HK-2 (cell line): ENCODE measurements at regions not wholly inside any gene's neighbourhood (a gene's known extent, or its start where the extent isn't known, plus 50 kb on each side); places are given as distances from the start of the nearest gene placed in this dataset.

Experiments
- DNase-seq: peaks from one replicate; pipeline ENCODE4 v3.0.0-alpha.2; 2018; ENCODE audit not compliant: unreplicated experiment

DNA sequence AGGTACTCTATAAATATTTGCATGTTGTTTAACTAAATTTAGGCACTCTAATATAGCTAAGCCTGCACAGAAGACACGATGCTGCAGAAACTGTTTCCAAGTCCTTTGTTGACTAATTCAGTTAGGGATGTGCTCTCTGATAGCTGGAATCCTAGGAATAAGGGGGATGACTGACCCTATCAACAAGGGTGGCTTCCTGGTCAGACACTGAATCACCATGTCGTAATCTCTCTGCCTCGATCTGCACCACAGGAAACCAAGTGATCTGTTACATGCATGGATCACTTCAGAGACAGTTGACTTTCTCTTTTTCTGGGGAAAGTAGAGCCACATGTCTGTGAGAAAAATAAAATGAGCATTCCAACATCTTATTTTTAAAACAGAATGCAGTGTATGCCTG lies 169.1 kb downstream of the GUCY2F start:
- no peak for DNase-seq

DNA sequence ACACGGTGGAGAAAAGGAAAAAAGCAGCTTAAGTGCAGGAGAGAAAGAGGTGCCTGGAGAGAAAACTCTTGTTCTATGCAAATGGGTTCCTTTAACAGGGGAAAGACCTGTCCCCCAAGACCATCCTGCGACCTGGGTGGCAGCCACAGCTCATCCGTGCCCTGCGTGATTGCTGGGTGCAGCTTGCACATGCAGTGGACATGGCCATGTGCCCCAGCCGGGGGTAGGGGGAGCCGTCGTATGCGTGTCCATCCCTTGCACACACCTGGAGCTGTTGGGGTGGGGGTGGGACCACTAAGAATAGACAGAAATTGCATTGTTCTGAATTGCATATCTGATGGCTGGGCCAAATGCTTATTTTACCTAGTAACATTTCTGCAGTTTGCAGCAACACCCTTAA lies 171.9 kb downstream of the GUCY2F start:
- no peak for DNase-seq

DNA sequence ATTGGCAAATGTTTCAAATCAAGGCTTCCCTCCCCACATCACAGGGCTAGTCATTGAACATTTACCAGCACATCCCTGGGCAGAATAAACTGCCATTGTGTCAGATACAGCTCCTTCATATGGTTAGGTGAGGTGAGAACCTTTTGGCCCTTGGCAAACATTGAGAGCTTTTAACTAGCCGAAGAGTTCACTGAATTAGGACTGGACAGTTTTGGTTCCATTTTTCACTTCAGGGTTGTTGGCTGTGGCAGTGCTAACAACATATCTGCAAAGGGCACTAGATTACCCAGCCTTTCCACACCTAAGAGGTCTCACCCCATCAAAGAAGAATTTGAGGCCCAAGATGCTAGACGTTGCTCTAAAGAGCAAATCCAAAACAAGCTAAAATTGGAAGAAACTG lies 180.7 kb downstream of the GUCY2F start:
- DNase-seq = no peak

DNA sequence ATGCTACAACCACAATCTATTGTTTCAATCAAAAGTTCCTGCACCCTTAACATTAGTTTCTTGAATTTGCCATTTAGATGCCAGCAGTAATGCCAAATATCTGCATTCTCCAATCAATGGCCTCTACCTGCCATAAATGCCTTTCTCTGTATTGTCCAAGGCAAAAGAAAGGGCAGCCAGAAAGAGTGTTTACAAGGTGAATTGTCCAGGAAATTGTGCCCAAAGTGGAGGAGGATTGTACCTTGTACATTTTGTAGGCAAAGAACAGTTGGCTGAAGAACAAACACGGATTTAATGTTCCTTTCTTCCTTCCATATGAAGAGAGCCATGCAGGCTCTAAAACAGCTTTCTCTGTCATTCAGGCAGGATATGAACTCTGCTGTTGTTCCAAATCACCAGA lies 181.5 kb downstream of the GUCY2F start:
- DNase-seq = no peak

DNA sequence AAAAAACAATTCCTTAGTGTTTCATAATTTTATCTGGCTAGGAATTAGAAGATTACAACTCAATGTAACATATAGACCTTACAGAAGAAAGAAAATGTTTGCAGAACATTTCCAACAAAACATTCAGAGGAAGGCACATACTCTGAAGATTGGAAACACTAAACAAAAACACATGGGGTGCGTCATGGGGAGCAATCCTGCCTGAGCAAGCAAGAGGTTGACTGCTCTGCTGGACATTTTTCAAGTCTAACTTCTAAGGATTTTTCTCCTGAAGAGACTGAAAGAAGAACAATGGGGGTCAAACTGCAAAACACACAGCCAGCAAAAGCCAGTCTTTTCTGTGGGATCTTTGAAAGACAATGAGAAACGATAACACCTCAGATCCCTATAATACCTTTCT lies 182.8 kb downstream of the GUCY2F start:
- no peak for DNase-seq

DNA sequence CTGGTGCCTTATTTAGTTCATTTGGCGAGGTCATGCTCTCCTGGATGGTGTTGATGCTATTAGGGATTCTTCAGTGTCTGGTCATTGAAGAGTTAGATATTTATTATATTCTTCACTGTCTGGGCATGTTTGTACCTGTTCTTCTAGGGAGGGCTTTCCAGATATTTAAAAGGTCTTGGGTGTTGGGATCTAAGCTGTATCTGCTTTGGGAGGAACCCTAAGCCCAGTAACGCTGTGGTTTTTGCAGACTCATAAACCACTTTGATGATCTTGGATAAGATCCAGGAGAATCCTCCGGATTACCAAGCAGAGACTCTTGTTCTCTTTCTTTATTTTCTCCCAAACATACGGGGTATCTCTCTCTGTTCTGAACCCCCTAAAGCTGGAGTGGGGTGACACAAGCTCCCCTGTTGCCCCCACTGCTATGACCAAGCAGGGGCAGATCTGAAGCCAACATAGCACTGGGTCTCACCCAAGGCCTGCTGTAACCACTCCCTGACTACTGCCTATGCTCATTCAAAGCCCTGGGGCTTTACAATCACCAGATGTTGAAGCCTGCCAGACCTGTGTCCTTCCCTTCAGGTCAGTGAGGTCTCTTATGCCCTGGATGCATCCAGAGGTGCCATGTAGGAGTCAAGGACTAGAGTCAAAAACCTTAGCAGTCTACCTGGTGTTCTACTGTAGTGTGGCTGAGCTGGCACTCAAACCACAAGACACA lies 187.6 kb downstream of the GUCY2F start:
- DNase-seq = no peak

DNA sequence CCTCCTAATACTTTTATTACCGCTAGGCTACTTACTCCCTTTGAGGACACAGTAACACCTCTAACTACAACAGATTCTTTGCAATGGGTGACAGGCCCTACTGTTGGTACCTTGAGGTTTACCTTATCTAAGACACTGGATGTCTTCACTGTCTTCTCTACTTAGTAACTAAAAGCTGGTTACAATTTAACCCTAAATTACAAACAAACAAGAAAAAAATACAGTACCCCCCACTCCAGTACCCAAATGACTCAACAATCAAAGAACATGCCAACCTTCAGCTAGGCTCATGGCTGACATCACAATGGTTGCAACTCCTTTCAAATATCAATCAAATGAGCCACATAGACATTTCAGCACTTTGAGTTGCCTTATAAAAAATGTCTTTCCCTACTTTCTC lies 198.0 kb downstream of the GUCY2F start:
- DNase-seq = no peak

DNA sequence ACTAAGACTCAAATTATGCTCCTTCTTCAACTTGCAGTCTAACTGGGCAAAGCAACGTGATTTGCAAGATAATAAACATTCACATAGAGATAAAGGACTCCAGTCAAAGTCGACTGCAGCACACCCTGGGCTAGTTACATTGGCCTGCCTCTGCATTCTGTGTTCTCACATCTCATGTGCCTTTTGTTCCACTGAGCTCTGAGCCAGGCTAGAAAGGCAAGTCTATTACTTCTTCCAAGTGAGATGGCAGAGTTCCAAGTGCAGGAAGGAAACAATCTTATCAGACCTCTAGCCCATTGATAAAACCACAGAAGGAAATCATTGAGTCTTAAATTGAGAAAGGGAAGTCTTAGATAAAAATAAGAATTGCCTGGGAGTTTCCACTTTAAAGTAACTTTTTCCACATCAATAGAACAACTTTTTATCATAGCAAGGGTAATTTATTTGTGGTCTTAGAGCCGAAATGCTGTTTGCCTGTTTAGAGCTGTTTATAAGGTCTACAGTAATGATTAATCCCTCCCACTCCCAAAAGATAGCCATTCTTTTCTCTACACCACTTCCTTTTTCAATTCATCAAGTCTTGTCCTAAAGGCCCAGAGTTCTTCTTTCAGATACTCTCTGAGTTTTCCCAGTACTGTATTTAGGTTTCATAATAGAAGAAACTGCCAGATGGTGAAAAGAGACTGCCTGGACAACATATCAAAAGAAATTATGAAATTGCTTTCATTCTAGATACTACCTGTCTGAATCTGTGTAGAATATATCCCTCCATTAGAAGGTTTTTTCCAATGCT lies 200.2 kb downstream of the GUCY2F start:
- DNase-seq = no peak

DNA sequence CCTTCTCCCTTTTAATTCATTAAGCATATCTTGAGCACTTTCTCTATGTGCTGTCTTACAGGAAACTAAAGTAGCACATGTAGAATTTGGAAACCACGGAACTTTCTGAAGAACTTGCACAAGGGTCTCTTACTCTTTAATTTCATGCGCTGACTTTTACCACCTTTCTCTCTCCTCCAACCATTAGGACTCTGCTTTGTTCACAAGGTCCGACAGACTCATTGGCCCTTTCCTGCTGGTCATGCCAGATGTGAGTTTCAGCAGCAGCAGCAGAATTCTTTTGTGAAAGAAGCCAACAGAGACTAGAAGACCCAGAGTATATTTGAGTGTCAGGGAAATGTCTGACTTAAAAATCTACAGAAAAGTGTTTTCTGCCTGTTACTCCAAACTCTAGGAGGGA lies 207.1 kb downstream of the GUCY2F start:
- DNase-seq = no peak

DNA sequence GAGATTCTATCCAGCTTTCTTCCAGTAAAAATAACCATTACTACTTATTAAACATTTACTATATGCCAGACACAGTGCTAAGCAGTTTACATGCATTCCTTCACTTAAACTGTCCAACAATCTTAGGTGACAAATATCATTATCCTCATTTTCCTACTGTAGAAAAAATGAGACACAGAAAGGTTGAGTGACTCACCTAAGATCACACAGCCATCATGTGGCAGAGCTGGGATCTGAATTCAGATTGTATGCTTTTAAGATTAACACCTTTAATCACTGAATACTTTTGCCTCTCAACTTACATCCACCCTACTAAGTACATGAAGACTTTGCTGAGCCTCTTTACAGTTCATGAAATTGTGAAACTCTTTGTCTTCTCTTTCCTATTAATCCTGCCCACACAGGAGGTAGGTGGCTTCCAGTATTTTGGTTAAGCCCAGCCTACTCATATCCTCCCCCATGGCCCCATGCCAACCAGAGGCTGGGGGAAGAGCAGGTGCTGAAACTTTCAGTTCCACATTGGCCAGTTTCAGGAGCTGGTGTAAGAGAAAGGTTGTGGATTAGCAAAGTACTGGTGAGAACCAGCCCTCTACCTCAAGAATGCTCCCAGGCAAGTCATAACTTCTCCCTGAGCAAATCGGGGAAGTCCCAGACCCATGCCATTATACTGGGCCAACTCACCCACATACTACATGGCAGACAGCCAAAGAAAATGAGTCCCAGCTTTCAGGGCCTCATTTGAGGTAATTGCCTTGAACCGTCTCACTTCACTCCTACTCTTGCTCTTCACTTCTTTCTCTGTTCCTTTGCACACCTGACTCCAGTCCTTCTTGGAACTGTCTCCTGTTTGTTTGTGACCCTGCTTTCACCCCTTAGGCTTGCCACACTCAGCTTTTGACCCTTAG lies 211.1 kb downstream of the GUCY2F start:
- peak; percentile 32 for DNase-seq

DNA sequence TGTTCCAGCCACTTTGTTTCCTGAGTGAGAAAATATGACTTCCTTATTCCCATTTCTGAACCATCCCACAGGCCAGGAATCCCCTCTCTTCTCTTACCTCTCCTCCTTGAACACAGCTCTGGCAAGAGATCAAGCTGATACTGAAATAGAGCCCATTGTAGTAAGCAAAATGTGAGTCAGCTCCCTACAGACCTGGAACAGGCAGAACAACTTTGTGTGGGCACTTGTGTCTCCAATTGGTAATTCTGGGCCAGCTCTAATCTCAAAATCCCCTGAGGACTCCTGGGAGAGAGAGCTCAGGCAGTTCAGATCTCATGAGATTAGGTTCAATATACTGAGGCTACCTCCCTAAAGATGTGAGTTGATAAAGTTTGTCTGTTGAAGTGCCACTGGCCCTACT lies 213.5 kb downstream of the GUCY2F start:
- no peak for DNase-seq

DNA sequence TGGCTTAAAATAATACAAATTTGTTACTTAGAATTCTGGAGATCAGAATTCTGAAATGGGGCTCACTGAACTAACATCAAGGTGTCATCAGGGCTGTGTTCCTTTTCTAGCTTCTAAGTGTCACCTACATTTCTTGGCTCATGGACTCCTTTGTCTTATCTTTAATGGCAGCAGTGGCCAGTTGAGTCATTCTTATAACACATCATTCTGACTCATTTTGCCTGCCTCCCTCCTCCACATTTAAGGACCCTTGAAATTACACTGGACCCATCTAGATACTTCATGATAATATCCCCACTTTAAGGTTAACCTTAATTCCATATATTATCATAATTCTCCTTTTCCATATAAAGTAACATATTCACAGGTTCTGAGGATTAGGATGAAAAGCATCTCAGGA lies 215.9 kb downstream of the GUCY2F start:
- DNase-seq = no peak

DNA sequence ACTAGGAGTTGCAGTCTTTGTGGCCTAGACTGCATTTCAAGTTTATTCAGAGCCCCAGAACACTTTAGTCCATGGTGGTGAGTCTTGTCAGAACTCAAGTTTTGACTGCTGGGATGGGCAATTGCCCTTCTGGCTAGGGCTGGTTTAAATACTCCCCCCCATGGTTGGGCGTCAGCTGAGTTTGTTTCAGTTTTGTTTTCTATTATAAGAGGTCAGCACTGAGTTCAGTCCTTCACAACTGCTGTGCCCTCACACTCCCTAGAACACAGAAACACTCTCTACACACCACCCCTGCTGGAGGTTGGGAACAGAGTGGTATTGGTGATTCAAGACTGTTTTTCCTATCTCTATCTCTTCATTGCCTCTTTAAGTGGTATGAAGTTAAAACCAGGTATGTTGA lies 217.0 kb downstream of the GUCY2F start:
- DNase-seq = no peak

DNA sequence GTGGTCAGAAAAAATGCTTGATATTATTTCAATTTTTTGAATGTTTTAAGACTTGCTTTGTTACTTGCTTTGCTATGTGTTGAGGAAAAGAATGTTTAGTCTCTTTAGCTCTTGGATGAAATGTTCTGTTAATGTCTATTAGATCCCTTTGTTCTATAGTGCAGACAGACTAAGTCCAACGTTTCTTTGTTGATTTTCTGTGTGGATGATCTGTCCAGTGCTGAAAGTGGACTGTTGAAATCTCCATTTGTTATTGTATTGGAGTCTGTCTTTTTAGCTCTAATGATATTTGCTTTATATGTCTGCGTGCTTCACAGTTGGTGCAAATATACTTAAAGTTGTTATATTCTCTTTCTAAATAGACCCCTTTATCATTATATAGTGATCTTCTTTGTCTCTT lies 220.6 kb downstream of the GUCY2F start:
- no peak for DNase-seq

DNA sequence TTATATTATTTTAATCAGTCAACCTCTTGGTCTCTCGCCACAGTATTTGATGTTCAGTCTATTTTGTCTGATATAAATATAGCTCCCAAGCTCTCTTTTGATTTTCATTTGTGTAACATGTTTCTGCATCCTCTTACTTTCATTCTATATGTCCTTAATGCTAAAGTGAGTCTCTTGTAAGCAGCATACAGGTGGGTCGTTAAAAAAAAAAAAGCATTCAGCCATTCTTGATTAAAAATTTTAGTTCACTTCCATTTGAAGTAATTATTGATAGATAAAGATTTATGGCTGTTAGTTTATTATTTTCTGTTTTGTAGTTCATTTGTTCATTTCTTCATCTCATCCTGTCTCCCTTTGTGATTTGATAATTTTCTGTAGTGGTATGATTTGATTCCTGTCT lies 229.1 kb downstream of the GUCY2F start:
- DNase-seq = no peak

DNA sequence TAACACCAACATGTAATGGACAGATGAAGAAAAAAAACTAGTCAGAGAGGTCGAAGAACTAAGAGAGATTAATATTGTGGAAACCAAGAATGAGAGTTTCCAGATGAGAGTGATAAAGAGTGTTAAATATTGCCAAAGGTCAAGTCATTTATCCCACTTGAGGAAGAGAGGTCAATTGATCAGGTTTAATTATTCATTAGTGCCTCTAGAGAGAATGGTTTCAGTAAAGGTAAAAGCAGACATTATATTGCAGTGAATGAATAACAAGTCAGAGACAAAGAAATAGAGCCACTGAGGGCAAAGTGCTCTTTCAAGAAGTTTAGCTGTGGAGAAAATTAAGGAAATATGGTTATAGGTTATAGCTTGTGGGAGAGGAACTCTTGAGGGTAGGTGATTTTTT lies 263.1 kb downstream of the GUCY2F start:
- DNase-seq = no peak

DNA sequence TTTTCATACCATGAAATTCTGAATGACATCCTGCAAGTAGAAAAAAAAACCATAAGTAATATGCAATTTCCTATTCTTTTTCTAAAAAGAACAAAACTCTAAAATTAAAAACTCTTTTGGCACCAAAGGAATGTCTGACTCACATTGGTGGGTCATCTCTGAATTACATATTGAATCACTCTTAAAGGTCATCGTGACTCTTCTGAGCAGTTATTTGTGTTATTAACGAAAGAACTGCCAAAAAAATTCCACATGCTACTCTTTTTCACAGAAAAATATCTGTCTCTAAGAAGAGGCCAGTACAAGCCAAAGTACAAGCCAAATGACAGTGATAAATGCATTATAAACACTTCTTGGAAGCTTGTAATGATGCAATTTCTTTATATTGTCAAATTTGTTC lies 282.2 kb downstream of the GUCY2F start:
- no peak for DNase-seq

DNA sequence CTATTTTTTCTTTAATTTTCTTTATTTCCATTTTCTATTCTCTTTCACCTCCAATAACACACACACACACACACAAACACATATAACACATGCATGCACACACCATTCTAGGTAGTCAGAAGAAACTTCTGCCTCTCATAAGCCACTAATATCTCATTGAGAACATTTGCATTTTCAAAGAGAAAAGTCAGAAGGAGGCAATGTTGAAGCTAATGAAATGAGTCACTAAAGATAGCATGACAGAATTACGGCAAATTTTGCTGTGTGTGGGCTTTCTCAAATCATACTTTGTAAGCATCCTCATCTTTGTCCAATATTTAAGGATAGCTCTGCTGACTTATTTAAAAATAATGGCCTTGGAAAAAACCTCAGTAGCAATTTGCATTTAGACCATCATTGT lies 291.3 kb downstream of the GUCY2F start:
- DNase-seq = no peak

DNA sequence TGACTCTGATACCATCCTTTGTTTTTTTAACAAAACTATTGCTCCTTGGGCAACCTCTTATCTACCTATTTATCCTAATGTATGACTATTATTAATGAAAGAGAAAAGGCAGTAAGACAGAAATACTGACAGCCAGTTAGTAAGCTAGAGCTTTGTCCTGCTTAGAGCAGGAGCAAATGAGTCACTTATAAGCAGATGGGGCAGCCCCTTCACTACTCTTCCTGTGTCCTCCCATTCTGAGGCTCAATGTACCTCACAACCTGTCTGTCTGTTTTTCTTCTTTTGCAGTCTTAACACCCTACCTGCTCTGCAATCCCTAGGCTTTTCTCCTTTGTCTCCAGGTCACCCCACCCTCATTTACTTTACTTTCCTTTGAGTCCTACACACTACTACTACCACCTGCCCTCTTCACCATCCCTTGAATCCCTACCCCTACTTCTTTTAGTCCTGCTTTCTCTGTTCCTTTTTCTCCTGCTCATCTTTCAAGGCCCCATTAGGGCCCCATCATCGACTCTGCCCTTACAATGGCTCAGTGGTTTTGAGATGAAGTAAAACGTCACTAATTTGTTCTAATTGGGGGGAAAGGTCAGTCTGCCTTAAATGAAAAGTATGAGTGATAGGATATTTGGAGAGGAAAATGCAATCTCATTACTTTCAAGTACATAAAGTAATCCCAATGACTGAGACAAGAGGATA lies 294.3 kb downstream of the GUCY2F start:
- no peak for DNase-seq

DNA sequence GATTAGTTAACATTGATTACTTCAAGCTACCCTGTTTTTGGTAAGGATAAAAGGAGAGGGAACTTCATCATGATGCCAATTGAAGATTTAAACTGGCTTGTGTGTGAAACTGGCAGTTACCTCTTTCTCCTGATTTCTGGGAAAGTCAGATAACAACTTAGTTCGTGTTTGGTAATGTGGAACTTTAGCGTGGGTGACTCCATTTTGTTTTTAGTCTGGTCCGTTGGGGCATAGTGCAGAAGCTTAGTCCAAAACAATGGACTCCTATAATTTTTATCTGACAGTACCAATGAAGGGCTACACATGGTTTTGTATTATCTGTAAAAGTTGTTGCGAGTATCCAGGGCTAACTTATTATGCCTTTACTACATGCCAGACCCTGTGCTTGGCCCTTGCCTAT lies 294.9 kb downstream of the GUCY2F start:
- DNase-seq = no peak

DNA sequence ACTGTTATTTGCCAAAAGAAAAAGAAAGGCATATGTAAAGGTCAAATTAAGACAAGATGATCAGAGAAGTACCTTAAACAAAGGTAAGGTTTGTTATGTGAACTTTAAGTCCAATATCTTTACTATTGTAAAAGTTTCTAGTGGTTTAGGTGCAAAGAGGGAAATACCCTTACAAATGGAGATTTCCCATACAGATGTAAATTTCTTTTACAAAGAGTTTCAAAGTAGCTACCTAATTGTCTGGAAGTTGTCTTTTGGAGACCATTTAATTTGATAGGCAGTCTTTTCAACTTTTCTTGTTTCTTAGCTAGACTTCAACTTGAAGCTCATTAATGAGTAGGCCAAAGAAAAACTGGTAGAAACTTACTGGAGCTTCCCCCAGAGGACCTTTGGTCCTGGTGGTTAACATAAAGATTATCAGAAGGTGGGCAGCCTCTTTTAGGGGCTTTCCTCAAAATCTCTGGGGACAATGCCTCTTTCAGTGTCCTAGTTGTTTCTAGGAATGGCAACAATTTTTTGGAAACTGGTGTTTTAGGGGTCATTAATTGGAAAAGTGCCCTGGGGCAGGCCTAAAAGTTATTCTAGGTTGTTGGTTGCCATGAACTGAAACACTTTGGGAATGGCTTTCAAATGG lies 297.3 kb downstream of the GUCY2F start:
- DNase-seq = no peak
